H9 (cell line): ENCODE measurements at regions not wholly inside any gene's neighbourhood (a gene's known extent, or its start where the extent isn't known, plus 50 kb on each side); places are given as distances from the start of the nearest gene placed in this dataset.

Experiments
- DNase-seq: peaks from one replicate; pipeline ENCODE4 v3.0.0-alpha.2; 2017
- H2AFZ ChIP-seq: one replicate; pipeline ENCODE4 v1.6.1; 2013; ENCODE audit warnings: mild to moderate bottlenecking, low read length, control low read depth, moderate library complexity
- H2AK5ac ChIP-seq: 2 replicates; pipeline ENCODE4 v1.6.1; 2013; ENCODE audit warnings: low read length, control low read depth, mixed read lengths; ENCODE audit not compliant: insufficient read length
- H2BK120ac ChIP-seq: one replicate; pipeline ENCODE4 v1.6.1; 2013; ENCODE audit warnings: low read depth, mild to moderate bottlenecking, low read length, control low read depth, inconsistent platforms; ENCODE audit not compliant: poor library complexity, severe bottlenecking
- H2BK12ac ChIP-seq: 2 replicates; pipeline ENCODE4 v1.6.1; 2013; ENCODE audit warnings: low read length, control low read depth, mixed read lengths, low read depth; ENCODE audit not compliant: insufficient read length
- H2BK15ac ChIP-seq: 2 replicates; pipeline ENCODE4 v1.6.1; 2013; ENCODE audit warnings: low read depth, low read length, control low read depth
- H2BK20ac ChIP-seq: one replicate; pipeline ENCODE4 v1.6.1; 2013; ENCODE audit warnings: low read depth, mild to moderate bottlenecking, low read length, control low read depth, inconsistent platforms; ENCODE audit not compliant: poor library complexity, severe bottlenecking
- H2BK5ac ChIP-seq: 2 replicates; pipeline ENCODE4 v1.6.1; 2013; ENCODE audit warnings: low read length, control low read depth, mixed read lengths; ENCODE audit not compliant: insufficient read length
- H3K14ac ChIP-seq: 2 replicates; pipeline ENCODE4 v1.6.1; 2013; ENCODE audit warnings: low read length, control low read depth; ENCODE audit not compliant: insufficient read depth
- H3K18ac ChIP-seq: 2 replicates; pipeline ENCODE4 v1.6.1; 2013; ENCODE audit warnings: low read depth, mild to moderate bottlenecking, mixed read lengths, low read length, control low read depth; ENCODE audit not compliant: insufficient read length
- H3K23ac ChIP-seq: 2 replicates; pipeline ENCODE4 v1.6.1; 2013; ENCODE audit warnings: low read length, control low read depth, mixed read lengths, low read depth; ENCODE audit not compliant: insufficient read length
- H3K23me2 ChIP-seq: 2 replicates; pipeline ENCODE4 v1.6.1; 2013; ENCODE audit warnings: low read depth, mild to moderate bottlenecking, mixed read lengths, low read length, control low read depth; ENCODE audit not compliant: insufficient read length, poor library complexity, severe bottlenecking
- H3K27ac ChIP-seq: 2 replicates; pipeline ENCODE4 v1.5.1; 2013; ENCODE audit warnings: low read length, control low read depth, mixed read lengths, low read depth; ENCODE audit not compliant: insufficient read length
- H3K27me3 ChIP-seq: 2 replicates; pipeline ENCODE4 v1.6.1; 2013; ENCODE audit warnings: low read length, control low read depth, inconsistent platforms; ENCODE audit not compliant: insufficient read depth
- H3K4ac ChIP-seq: 2 replicates; pipeline ENCODE4 v1.6.1; 2013; ENCODE audit warnings: low read depth, mild to moderate bottlenecking, control low read depth, inconsistent platforms, low read length, moderate library complexity
- H3K4me1 ChIP-seq: 2 replicates; pipeline ENCODE4 v1.6.1; 2013; ENCODE audit warnings: low read length, control low read depth, inconsistent platforms; ENCODE audit not compliant: insufficient read depth
- H3K4me2 ChIP-seq: 2 replicates; pipeline ENCODE4 v1.6.1; 2013; ENCODE audit warnings: low read length, control low read depth, mixed read lengths; ENCODE audit not compliant: insufficient read length, insufficient read depth
- H3K56ac ChIP-seq: 2 replicates; pipeline ENCODE4 v1.6.1; 2013; ENCODE audit warnings: low read depth, mild to moderate bottlenecking, mixed read lengths, low read length, control low read depth; ENCODE audit not compliant: insufficient read length
- H3K79me1 ChIP-seq: 2 replicates; pipeline ENCODE4 v1.6.1; 2013; ENCODE audit warnings: low read depth, mild to moderate bottlenecking, moderate library complexity, low read length, control low read depth, inconsistent platforms; ENCODE audit not compliant: insufficient read depth, poor library complexity, severe bottlenecking
- H3K79me2 ChIP-seq: 2 replicates; pipeline ENCODE4 v1.6.1; 2013; ENCODE audit warnings: low read length, control low read depth, inconsistent platforms; ENCODE audit not compliant: insufficient read depth
- H3K9ac ChIP-seq: 2 replicates; pipeline ENCODE4 v1.6.1; 2013; ENCODE audit warnings: low read length, control low read depth, mixed read lengths; ENCODE audit not compliant: insufficient read length; ENCODE audit errors: extremely low read depth
- H3K9me3 ChIP-seq: one replicate; pipeline ENCODE4 v1.6.1; 2013; ENCODE audit warnings: low read depth, low read length, inconsistent platforms; ENCODE audit not compliant: control insufficient read depth
- H3T11ph ChIP-seq: one replicate; pipeline ENCODE4 v1.6.1; 2013; ENCODE audit warnings: mild to moderate bottlenecking, low read length, control low read depth, inconsistent platforms
- H4K20me1 ChIP-seq: one replicate; pipeline ENCODE4 v1.6.1; 2013; ENCODE audit not compliant: control insufficient read depth, insufficient read length, insufficient read depth
- H4K5ac ChIP-seq: 2 replicates; pipeline ENCODE4 v1.6.1; 2013; ENCODE audit warnings: low read depth, mild to moderate bottlenecking, mixed read lengths, low read length, control low read depth; ENCODE audit not compliant: insufficient read length
- H4K8ac ChIP-seq: replicated peaks from 2 replicates; pipeline ENCODE4 v1.6.1; 2013; ENCODE audit warnings: low read length, control low read depth, mixed read lengths, low read depth; ENCODE audit not compliant: insufficient read length
- H4K91ac ChIP-seq: 2 replicates; pipeline ENCODE4 v1.6.1; 2013; ENCODE audit warnings: low read depth, mild to moderate bottlenecking, moderate library complexity, mixed read lengths, low read length, control low read depth; ENCODE audit not compliant: insufficient read length
- H3K27ac Mint-ChIP-seq, 3 experiments: 2 replicates in 2 of 3; 3 replicates in 1 of 3; pipeline ENCODE4 v1.8.0; 2020 to 2021; ENCODE audit warnings: mixed read lengths in 3 of 3, mild to moderate bottlenecking in 1 of 3, moderate library complexity in 1 of 3
- H3K27me3 Mint-ChIP-seq: 2 replicates; pipeline ENCODE4 v1.8.0; 2021; ENCODE audit warnings: low read depth, mild to moderate bottlenecking, moderate library complexity, mixed read lengths
- H3K36me3 Mint-ChIP-seq, 3 experiments: 2 replicates in 2 of 3; 3 replicates in 1 of 3; pipeline ENCODE4 v1.8.0; 2020 to 2021; ENCODE audit warnings: low read depth in 3 of 3, mixed read lengths in 3 of 3; ENCODE audit not compliant: insufficient read depth in 1 of 3
- H3K4me1 Mint-ChIP-seq, 2 experiments: 2 replicates each; pipeline ENCODE4 v1.8.0; 2020; ENCODE audit warnings: mixed read lengths in 2 of 2
- H3K4me3 Mint-ChIP-seq, 2 experiments: 2 replicates in 1 of 2; 3 replicates in 1 of 2; pipeline ENCODE4 v1.8.0; 2020 to 2021; ENCODE audit warnings: mild to moderate bottlenecking in 2 of 2, mixed read lengths in 2 of 2, moderate library complexity in 1 of 2
- H3K9me3 Mint-ChIP-seq, 2 experiments: 2 replicates in 1 of 2; 3 replicates in 1 of 2; pipeline ENCODE4 v1.8.0; 2020; ENCODE audit warnings: mild to moderate bottlenecking in 2 of 2, mixed read lengths in 2 of 2, moderate library complexity in 1 of 2
- WGBS: extraction: QIAGEN DNeasy Blood & Tissue Kit; methylation state at CpG from one replicate; pipeline ENCODE4 v1.1.7; 2013; ENCODE audit warnings: missing lambda C conversion rate, low lambda C conversion rate, mixed read lengths; ENCODE audit not compliant: insufficient read length; ENCODE audit errors: extremely low coverage; 5-methylcytosine and 5-hydroxymethylcytosine counted together
- TF ChIP-seq, protein P1 (sequence below): fragments of 200-600 bp; sonication (generic); conservative IDR thresholded peaks from 3 replicates; pipeline ENCODE4 v1.8.0; 2021; ENCODE audit warnings: antibody characterized with exemption, mild to moderate bottlenecking

DNA sequence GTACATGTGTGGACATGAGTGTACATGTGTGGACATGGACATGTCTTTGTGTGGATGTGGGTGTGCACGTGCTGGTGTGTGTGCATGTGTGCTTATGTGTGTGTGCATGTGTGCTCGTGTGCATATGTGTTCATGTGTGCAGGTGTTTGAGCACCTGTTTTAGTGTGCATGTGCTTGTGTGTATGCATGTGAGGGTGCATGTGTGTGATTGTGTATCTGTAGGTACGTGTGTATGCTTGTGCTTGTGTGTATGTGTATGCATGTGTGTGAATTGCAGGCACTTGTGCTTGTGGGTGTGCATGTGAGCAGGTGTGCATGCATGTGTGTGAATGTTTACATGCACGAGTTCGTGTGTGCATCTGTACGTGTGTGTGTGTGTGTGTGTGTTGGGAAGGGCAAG lies 300.6 kb upstream of the EEF2KMT start:
- Histone ChIP-seq H3T11ph (no peak overlapping the region), H2BK20ac (no peak overlapping the region), H2BK15ac (no peak overlapping the region), H4K20me1 (no peaks in the 10 kb centered on the region), H2BK120ac (no peak overlapping the region), H3K18ac (no peak overlapping the region), H4K8ac (no peak overlapping the region), H3K79me1 (no peaks in the 10 kb centered on the region), H3K27me3 (no peaks in the 10 kb centered on the region), H3K9me3 (no peaks in the 10 kb centered on the region), H2AK5ac (no peak overlapping the region), H3K4ac (no peak overlapping the region), H2BK5ac (no peak overlapping the region), H3K4me2 (no peak overlapping the region), H2AFZ (no peak overlapping the region), H4K91ac (no peak overlapping the region), H3K27ac (no peak overlapping the region), H2BK12ac (no peak overlapping the region), H3K23ac (no peak overlapping the region), H3K14ac (no peak overlapping the region), H3K23me2 (no peaks in the 10 kb centered on the region), H3K79me2 (no peaks in the 10 kb centered on the region), H3K4me1 (peaks cover 4% of the 10 kb centered on the region; the same call in 1 of the 2 replicates), H3K56ac (no peak overlapping the region), H4K5ac (no peak overlapping the region), H3K9ac (no peak overlapping the region)
- Mint-ChIP-seq H3K36me3 (no peaks in the 10 kb centered on the region), H3K27me3 (no peaks in the 10 kb centered on the region; the same call in 1 of the 2 replicates), H3K27ac (peak overlapping the region in 1 of 3 experiments; percentile 54; a peak in 3 of 7 replicates), H3K4me3 (peak overlapping the region in 1 of 2 experiments; percentile 9; a peak in 1 of 5 replicates), H3K9me3 (no peaks in the 10 kb centered on the region), H3K4me1 (peaks cover 16 to 17% of the 10 kb centered on the region in 2 experiments)
- no CpG with 5 or more reads among the region's 6 CpGs for WGBS
- DNase-seq = no peak
- TF ChIP-seq, protein P1, sequence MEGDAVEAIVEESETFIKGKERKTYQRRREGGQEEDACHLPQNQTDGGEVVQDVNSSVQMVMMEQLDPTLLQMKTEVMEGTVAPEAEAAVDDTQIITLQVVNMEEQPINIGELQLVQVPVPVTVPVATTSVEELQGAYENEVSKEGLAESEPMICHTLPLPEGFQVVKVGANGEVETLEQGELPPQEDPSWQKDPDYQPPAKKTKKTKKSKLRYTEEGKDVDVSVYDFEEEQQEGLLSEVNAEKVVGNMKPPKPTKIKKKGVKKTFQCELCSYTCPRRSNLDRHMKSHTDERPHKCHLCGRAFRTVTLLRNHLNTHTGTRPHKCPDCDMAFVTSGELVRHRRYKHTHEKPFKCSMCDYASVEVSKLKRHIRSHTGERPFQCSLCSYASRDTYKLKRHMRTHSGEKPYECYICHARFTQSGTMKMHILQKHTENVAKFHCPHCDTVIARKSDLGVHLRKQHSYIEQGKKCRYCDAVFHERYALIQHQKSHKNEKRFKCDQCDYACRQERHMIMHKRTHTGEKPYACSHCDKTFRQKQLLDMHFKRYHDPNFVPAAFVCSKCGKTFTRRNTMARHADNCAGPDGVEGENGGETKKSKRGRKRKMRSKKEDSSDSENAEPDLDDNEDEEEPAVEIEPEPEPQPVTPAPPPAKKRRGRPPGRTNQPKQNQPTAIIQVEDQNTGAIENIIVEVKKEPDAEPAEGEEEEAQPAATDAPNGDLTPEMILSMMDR = no peak
